ENCODE measurements at regions not wholly inside any gene's neighbourhood (a gene's known extent, or its start where the extent isn't known, plus 50 kb on each side); places are given as distances from the start of the nearest gene placed in this dataset.

DNA sequence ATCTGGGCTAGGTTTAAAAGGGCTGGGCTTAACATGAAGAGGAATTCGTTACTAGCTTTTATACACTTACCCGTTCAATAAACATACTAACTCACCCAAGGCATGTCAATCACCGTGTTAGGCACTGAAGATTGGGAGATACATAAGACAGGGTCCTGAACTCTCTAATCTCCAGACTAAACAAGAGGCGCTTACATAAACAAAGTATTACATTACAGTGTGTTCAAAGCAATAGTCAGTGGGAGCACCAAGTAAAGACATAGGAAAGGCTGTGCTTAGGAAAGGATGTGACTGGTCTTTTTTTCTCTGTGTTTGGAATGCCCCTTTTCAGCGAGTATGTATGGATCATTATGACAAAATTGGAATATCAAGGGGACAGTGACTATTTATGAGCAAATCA lies 203.6 kb upstream of the ADRA1B start:
- DNase-seq = no peak

DNA sequence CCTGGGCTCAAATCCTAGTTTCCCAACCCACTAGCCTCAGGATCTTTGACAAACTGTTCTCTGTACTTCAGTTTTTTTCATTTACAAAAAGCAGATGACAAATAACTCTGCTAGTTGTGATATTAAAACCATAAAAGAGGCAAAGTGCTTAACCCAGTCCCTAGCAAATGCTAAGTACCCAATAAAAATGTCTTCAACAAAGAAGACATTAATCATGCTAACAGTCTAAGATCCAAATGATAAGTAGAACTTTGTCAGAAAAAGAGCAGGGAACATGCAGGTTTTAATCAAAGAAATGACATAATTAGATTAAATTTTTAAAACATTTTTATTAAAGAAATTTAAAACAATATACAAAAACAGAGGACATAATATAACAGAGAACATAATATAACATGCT lies 203.0 kb upstream of the ADRA1B start:
- no peak for DNase-seq

DNA sequence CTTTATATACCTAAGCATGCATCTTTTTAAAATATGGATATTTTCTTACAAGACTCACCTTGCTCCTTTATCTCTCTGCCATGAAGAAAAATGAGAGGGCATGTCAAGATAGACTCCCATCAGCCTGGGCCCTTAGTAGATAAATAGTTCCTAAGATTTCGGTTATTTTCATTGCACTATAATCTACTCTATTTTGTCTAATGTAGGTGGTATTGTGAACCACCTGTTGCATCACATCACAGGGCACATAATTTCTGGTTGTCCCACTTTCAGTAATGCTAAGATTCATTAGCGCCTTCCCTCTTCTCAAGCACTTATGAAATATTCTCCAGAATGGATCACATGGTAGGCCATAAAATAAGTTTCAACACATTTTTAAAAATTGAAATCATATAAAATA lies 202.5 kb upstream of the ADRA1B start:
- DNase-seq = no peak

DNA sequence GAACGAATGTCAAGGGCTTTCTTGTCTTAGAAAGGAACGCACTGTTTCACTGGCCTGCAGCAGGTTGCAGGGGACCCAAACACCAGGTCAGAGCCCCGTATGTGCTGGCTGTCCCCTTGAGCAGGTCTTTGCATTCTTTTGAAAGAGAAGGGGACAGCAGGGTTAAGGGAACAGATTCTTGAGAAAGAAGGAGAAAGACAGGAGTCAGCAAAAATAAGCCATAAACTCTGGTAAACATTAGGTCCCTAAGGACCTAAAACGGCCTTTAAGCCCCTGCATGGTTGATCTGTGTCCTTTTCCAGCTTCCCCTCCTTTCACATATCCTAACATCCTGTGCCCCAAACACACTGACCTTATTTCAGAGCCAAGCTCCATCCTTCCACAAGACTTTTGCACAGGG lies 190.8 kb upstream of the ADRA1B start:
- DNase-seq = no peak

DNA sequence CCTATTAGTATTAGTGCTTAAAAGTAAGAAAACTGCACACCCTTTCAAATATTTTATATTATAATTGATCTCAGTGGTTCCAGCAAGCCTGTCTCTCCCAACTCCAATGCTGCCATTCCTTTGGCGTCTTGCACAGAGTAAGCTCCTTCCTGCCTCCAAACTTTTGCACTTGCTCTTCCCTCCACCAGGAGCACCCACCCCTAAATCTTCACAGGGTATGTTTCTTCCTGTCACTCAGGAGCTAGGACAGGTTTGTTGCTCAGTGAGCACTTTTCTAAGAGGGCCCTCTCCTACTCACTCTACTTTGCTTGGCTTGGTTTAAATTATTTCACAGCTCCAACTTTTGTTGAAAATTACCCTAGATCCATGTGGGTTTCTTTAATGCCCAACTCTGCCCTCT lies 189.1 kb upstream of the ADRA1B start:
- DNase-seq = no peak

DNA sequence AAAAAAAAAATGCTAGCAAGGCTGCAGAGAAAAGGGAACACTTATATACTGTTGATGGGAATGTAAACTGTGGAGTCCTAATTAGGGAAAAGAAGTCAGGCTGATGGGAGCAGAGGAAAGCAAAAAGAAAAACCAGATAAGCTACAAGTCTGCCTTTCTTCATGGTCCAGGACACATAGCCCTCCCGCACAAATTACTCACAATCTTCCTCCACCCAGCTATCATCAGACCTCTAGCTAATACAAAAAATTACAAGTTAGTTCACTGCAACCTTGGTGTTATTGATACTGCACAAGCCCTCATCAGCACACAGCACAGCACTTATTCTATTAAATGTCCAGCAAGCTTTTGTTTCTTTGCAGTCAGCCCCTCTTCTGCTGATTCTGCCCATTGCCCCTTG lies 186.0 kb upstream of the ADRA1B start:
- no peak for DNase-seq

DNA sequence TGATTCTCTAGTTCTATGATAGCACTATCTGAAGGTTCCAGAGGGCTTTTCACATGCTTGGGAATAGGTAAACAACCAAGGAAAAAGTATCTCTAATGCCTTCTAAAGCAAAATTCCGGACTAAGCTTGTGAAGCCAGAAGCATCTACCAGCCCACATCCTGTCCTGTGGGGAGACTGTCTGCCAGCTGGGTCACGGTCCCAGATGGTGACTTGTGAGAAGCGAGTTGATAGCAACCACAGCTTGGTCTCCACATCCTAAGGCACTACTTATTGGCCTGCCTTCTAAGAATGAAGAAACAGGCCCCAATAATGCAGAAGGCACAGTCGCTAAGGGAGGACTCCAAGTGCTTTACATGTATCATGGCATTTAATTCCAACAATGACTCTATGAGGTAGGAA lies 184.1 kb upstream of the ADRA1B start:
- DNase-seq = no peak

DNA sequence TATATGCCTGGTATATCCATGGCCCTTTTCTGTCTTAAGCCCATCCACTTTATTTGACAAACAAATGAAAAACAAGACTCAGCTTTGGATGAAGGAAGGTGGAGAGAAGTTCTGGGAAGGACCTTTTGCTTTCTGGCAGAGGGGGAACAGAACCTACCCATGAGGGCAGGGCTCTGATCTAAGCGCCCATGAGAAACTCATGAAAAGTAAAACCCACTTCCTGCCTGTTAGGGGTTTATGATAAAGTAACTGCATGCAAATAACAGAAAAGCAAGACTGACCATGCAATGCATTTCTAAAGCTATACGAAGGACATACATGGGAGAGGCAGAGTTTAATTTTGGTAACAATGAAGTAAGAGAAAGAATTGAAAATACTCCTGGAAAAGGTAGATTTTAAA lies 181.9 kb upstream of the ADRA1B start:
- no peak for DNase-seq

DNA sequence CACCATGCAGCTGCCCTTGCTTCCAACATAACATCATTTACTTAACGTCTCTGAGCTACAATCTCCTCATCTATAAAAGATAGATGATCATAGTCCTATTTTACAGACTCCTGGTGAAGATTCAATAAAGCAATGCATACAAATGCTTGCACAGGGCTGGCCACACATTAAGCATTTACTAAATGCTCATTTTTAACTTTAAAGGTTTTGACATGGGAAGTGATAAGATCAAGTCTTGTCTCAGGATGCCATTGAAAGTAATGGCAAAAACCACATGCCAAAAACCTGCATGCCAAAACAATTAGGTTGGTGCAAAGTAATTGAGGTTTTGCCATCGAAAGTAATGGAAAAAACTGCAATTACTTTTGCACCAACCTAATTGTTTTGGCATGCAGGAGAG lies 181.2 kb upstream of the ADRA1B start:
- DNase-seq = no peak

DNA sequence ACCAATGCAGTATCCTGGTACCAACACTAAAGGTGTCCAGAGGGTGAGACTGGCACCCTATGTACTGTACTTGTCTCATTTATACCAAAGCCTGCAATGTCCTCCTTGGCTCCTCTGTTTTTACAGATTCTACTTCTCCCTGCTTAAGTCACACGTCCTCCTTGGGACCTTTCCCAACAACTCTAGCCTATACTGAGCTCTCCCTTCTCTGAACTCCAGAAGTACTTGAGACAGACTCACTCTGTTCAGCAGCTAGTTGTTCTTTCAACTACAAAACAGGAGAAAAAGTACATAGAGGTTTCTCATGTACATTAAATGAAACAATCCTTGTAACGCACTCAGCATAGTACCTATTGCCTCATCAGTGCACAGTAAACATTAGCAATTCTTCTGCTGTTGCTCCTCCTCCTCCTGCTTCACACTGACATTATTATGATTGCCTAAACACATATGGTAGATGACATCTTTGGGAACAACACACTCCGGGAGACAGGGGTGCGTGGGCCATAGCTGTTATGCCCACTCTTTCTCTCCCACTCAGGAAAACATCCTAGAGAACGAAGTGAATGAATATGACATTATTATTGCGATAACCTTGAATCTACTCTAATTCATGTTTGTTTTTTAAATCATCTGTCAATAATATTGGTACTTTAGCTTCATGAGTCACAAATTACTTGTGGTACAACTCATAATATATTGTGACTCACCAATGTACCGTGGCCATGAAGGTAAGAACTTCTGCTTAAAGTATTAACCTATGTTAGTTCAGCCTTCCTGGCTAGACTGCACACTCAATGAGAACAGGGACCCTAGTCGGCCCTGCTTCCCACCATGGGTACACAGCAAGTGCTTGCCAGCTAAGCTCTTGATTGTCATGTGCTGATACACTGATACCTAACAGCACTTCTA lies 180.3 kb upstream of the ADRA1B start:
- no peak for DNase-seq

DNA sequence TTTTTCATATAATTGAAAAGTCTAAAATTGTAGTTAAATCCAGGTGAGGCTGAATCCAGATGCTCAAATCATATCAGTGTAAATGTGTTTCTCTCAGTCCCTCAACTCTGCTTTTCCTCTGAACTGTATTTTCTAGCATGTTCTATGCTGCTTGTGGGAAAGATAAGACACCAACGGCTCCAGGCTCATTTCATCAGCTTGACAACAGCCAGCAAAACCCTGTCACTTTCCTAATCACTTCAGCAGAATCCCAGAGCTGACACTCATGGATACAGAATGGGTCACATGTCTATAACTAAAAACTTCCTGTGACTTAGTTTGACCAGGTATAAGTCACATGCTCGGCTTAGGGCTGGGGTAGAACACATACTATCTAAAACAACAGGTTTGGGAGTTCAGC lies 179.4 kb upstream of the ADRA1B start:
- no peak for DNase-seq

DNA sequence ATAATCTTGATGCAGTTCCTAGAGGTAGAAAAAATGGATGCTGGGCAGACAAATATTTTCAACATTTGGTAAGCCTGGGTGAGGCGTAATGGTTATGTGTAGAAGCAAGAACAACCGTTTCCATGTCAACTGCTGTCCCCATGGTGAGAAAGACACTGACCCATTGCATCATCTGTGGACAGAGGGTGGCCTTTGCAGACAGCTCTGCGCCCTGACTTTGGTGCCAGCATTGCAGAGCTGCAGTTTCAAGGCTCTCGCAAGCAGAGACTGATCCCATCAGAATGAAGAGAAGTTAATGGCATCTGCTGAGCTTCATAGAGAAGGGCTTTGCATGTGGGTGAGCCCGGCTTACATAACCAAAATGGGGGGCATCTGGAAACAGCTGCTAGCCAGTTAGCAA lies 179.0 kb upstream of the ADRA1B start:
- no peak for DNase-seq

DNA sequence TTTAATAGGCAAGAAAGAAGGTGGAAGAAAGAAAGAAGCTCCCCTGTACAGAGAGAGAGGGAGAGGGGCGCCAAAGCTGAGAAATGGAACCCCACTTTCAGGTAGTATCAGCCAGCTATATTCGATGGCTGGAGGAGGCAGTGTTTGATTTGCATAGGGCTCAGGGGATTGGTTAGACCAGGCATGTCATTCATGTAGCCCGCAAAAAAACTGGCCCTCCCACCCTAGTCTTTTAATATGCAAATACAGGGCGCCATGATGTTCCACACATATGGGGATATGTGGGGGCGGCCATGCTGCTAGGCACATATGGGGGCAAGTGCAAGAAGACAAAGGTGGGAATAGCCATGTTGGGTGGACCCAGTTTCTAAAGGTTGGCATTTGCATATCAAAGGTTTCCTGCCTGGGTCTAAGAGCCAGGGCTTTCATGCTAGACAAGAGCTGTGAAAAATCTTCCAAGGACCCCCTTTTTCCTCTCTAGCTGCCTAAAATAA lies 174.4 kb upstream of the ADRA1B start:
- DNase-seq = no peak

DNA sequence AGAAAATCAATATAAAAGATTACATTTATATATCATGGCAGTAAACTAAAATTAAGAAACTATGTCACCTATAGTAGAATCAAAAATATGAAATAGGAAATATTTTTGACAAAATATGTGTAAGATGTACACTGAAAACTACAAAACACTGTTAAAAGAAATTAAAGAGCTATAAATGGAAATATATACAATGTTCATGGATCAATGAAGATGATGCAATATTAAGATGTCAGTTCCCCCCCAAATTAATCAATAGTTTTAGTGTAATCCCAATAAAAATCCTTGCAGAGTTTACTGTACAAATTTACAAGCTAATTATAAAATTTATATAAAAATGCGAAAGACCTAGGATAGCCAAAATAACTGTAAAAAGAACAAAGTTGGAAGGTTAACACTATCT lies 173.0 kb upstream of the ADRA1B start:
- DNase-seq = no peak

DNA sequence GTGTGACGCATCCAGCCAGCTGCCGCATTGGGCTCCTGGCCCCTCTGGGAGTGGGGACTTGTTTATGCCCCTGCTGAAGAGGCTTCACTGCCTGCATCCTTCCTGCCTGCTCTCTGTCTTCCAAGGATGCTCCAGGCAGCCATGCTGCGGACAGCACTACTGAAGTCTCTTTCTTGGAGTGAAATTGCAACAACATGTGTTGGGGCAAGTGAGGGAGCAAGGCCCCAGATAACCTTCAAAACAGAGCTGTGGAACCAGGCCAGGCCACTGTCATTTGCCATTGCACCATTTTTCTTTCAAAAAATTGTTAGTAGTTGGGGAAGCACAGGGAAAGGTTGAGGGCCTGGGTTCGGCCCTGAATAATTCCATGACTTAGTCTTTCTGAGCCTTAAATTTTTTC lies 169.6 kb upstream of the ADRA1B start:
- no peak for DNase-seq

DNA sequence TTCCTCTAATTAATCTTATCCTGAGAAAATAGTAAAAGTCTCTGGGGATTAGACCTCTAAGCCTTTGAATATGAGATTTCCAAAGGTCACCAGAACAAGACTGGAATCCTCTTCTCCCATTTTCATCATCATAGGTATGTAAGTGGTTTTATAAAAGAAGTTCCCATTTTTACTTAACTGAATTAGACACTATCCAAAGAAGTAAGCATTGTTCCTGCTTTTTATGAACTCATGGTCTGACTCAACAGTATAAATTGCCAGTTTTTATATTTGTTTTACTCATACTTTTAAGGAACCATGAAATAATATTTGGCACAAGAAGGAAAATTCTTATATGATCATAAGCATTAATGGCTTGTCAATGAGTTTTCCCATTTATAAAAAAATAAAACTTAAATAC lies 167.1 kb upstream of the ADRA1B start:
- no peak for DNase-seq

DNA sequence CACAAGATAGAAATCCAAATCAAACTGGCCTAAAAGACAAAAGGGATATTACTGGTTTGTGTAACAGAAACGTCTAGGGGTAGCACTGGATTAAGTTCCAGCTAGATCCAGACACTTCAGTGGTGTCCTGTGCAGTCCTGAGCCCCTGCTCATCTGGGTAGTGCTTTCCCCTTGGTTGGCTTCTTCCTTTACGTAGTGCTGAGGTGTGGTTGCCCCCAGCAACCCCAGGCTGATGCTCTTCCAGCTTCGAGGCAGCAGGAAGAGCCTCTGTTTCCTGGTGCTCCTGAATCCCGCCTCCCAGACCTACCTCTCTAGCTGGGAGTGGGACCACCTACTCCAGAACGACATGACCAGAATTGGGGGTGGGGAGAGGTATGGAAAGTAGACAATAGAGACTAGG lies 166.1 kb upstream of the ADRA1B start:
- no peak for DNase-seq

DNA sequence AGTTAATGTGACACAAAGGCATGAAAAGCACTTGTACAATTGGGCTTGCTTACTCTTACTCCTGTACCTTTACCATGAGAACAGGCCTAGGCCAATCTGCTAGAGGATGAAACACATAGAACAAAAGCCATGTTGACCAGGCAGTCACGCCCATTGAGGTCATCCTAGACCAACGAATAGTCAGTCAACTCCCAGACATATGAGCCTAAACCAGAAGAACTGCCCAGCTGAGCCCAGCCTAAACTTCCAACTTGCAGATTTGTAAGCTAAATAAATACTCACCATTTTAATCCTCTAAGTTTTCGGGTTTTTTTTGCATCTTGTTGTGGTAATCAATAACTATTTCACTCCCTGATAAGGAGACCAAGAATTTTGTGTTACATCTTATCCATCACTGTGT lies 164.8 kb upstream of the ADRA1B start:
- no peak for DNase-seq

DNA sequence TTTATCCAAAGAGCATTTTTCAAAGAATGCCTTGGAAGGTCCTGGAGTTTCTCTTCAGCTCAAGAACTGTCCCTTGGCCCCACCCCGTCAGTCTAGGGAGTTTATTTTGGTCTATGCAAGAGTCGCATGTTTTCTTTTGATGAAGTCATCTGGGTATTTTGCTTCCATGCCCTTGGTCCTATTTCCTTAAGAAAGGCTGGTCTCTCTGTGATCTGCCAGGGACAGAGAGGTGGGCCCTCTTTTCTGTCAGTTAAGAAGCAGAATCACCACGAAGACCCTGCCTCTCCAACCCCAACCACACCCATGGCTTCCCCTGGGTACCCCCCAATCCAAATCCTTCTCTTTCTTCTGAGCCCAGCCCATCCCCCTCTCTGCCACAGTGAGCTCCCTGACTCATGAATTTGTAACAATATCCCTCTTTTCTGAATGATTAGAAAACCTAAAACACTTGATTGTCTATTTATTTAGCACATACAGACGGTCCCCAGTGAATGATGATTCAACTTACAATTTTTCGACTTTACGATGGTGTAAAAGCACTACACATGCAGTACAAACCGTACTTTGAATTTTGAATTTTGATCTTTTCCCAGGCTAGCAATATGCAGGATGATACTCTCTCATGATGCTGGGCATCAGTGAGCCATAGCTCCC lies 163.5 kb upstream of the ADRA1B start:
- no peak for DNase-seq

DNA sequence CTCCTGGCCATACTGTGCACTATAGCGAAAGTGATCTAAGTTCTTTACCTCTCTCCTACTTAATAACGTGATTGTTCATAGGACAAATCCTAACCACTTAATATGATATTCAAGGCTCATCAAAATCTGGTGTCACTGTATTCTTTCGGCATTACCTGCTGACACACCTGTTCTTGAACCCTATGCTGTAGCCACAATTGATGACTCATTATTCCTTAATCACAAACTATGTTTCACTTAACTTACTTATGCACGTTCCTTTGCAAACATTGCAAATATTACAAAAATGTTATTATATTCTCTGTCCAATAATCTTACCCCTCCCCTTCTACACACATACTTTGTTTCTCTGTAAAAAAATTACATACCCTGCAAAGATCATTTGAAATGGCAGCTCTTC lies 158.1 kb upstream of the ADRA1B start:
- no peak for DNase-seq

DNA sequence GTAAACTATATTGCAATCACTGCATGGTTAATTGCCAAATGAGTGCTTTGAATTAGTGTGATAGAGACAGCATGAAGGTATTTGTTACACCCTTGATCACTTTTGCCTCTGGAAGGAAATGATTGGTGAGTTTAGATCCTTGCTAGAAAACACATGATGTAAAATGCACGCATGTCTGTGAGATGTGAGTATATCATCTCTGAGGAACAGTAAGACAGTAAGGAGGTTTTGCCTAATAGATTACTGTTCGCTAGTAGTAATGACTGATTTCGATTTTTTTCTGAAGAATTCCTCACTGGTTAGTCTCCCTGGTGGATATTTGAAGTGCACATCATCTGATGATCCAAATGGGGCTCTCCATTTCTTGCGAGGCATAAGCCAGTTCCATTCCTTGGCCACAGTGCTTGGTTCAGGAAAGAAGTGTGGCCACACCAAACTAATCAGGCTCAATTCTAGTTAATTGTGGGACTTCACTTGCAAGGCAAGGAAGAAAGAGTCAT lies 156.4 kb upstream of the ADRA1B start:
- no peak for DNase-seq

DNA sequence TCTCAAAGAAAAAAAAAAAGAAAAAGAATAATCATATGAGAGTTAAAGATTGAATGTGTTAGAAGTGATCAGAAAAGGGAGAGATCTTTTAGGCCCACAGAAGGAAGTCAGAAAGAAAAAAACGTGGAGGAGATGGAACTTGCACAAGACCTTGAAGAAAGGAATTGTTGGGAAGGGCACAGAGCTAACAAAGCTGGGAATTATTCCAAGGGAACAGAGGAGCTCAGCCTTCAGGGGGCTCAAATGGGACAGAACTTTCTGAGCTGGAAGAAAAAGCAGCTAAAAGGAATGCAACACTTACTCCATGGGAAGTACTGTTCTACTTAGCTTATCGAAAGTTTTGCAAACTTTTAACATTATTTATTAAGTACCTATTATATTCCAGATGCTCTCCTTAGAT lies 153.4 kb upstream of the ADRA1B start:
- DNase-seq = no peak

DNA sequence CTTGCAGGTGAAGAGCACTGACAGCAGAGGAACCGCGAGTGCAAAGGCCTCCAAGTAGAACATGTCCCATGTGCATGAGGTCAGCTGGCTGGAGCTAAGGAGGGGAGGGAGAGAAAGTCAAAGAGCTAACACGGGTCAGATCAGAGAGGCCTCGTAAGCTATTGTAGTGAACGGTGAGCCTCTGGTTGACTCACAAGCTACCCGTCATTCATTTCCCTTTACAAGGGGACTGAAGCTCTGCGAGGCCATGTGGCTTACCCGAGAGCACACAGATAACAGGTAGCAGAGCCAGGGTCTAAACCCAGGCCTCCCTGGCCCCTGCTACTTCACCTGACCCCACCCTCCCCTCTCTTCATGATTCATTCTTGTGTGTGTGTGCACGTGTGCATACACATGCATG lies 152.7 kb upstream of the ADRA1B start:
- DNase-seq = no peak

All from hindlimb muscle (tissue), 1 donor.